IMR-90 (cell line): ENCODE measurements at regions not wholly inside any gene's neighbourhood (a gene's known extent, or its start where the extent isn't known, plus 50 kb on each side); places are given as distances from the start of the nearest gene placed in this dataset.

Experiments
- ATAC-seq: fragments of 200-7000 bp; cut with Tn5 transposase; 2 replicates; pipeline ENCODE4 v1.9.1; 2020; ENCODE audit warnings: low read depth, mild to moderate bottlenecking, moderate library complexity
- BruUV-seq: library from RNA; stranded (reverse); fragments of 400-500 nt; replicated peaks from 2 replicates; lab custom pipeline; 2021; lab: Mats Ljungman, UMichigan
- CTCF ChIA-PET: fragments of 300-600 bp; formaldehyde crosslinking; extraction: SDS; loops from one replicate; lab custom pipeline; 2021; ENCODE audit warnings: antibody characterized with exemption; lab: Yijun Ruan, JAX
- POLR2A ChIA-PET: fragments of 300-600 bp; sonication (Branson Sonifier 250); formaldehyde crosslinking; loops from one replicate; lab custom pipeline; 2022; ENCODE audit warnings: antibody characterized with exemption; ENCODE audit not compliant: unreplicated experiment; lab: Charles Lee
- DNase-seq: peaks from one replicate; pipeline ENCODE4 v3.0.0; 2013
- H2AFZ ChIP-seq: replicated peaks from 2 replicates; pipeline ENCODE3; 2013; ENCODE audit warnings: low read length, mild to moderate bottlenecking; ENCODE audit not compliant: poor library complexity
- H2AK5ac ChIP-seq: 2 replicates; pipeline ENCODE4 v1.6.1; 2013; ENCODE audit warnings: low read depth, low read length, inconsistent platforms
- H2AK9ac ChIP-seq: replicated peaks from 2 replicates; pipeline ENCODE3; 2013; ENCODE audit warnings: mild to moderate bottlenecking, low read depth, low read length, moderate library complexity; ENCODE audit not compliant: poor library complexity
- H2BK120ac ChIP-seq: 2 replicates; pipeline ENCODE4 v1.6.1; 2013; ENCODE audit warnings: low read depth, low read length, inconsistent platforms
- H2BK15ac ChIP-seq: 3 replicates; pipeline ENCODE4 v1.6.1; 2013; ENCODE audit warnings: low read depth, low read length, inconsistent platforms
- H2BK20ac ChIP-seq: 2 replicates; pipeline ENCODE4 v1.6.1; 2013; ENCODE audit warnings: low read depth, mild to moderate bottlenecking, inconsistent platforms, low read length, moderate library complexity
- H2BK5ac ChIP-seq: 2 replicates; pipeline ENCODE4 v1.6.1; 2013; ENCODE audit warnings: mild to moderate bottlenecking, low read depth, low read length, inconsistent platforms; ENCODE audit not compliant: poor library complexity, severe bottlenecking
- H3K14ac ChIP-seq: replicated peaks from 2 replicates; pipeline ENCODE4 v1.6.1; 2013; ENCODE audit warnings: low read depth, low read length, inconsistent platforms
- H3K18ac ChIP-seq: 2 replicates; pipeline ENCODE4 v1.6.1; 2013; ENCODE audit warnings: low read depth, low read length, control low read depth
- H3K23ac ChIP-seq: 2 replicates; pipeline ENCODE4 v1.6.1; 2013; ENCODE audit warnings: low read depth, low read length, inconsistent platforms
- H3K27ac ChIP-seq: 2 replicates; pipeline ENCODE4 v1.5.1; 2013; ENCODE audit warnings: mild to moderate bottlenecking, control low read depth, low read length; ENCODE audit not compliant: insufficient read depth
- H3K27me3 ChIP-seq: 2 replicates; pipeline ENCODE4 v1.6.1; 2013; ENCODE audit warnings: low read length; ENCODE audit not compliant: control insufficient read depth, insufficient read depth
- H3K36me3 ChIP-seq: 2 replicates; pipeline ENCODE4 v1.6.1; 2013; ENCODE audit warnings: low read length, mixed read lengths; ENCODE audit not compliant: control insufficient read depth, insufficient read depth
- H3K4ac ChIP-seq: 2 replicates; pipeline ENCODE4 v1.6.1; 2013; ENCODE audit warnings: low read depth, low read length, inconsistent platforms
- H3K4me1 ChIP-seq: 2 replicates; pipeline ENCODE4 v1.6.1; 2013; ENCODE audit warnings: low read length, mixed read lengths; ENCODE audit not compliant: control insufficient read depth, insufficient read depth
- H3K4me2 ChIP-seq: 2 replicates; pipeline ENCODE4 v1.6.1; 2013; ENCODE audit warnings: low read depth, mild to moderate bottlenecking, control low read depth, low read length, moderate library complexity
- H3K4me3 ChIP-seq: 2 replicates; pipeline ENCODE4 v1.5.1; 2013; ENCODE audit warnings: low read depth, mild to moderate bottlenecking, control low read depth, low read length, moderate library complexity; ENCODE audit not compliant: insufficient read depth
- H3K56ac ChIP-seq: 2 replicates; pipeline ENCODE4 v1.6.1; 2013; ENCODE audit warnings: low read length, inconsistent platforms; ENCODE audit not compliant: insufficient read depth; ENCODE audit errors: extremely low read depth
- H3K79me1 ChIP-seq, 2 experiments: 2 replicates each; pipeline ENCODE4 v1.6.1; 2013; ENCODE audit warnings: low read length in 2 of 2, inconsistent platforms in 1 of 2, low read depth in 1 of 2
- H3K9ac ChIP-seq: 2 replicates; pipeline ENCODE4 v1.6.1; 2013; ENCODE audit warnings: low read depth, low read length, control low read depth
- H3K9me1 ChIP-seq: 2 replicates; pipeline ENCODE4 v1.6.1; 2013; ENCODE audit warnings: low read length, inconsistent platforms; ENCODE audit not compliant: insufficient read depth
- H3K9me3 ChIP-seq: 2 replicates; pipeline ENCODE4 v1.6.1; 2013; ENCODE audit warnings: low read length; ENCODE audit not compliant: control insufficient read depth, insufficient read depth
- H4K20me1 ChIP-seq: 2 replicates; pipeline ENCODE4 v1.6.1; 2013; ENCODE audit warnings: low read length, inconsistent platforms; ENCODE audit not compliant: insufficient read depth
- H4K5ac ChIP-seq: 2 replicates; pipeline ENCODE4 v1.6.1; 2013; ENCODE audit warnings: mild to moderate bottlenecking, low read depth, low read length, control low read depth
- H4K8ac ChIP-seq, 2 experiments: 2 replicates each; pipeline ENCODE4 v1.6.1; 2013; ENCODE audit warnings: low read depth in 2 of 2, low read length in 2 of 2, control low read depth in 1 of 2, inconsistent platforms in 1 of 2
- H4K91ac ChIP-seq: 2 replicates; pipeline ENCODE4 v1.6.1; 2013; ENCODE audit warnings: low read depth, low read length, inconsistent platforms; ENCODE audit not compliant: insufficient read depth
- BHLHE40 ChIP-seq: fragments of 150-350 bp; IDR thresholded peaks from 2 replicates; pipeline ENCODE4 v1.6.1; 2016; ENCODE audit warnings: mild to moderate bottlenecking, low read depth, low read length
- CEBPB ChIP-seq: IDR thresholded peaks from 2 replicates; pipeline ENCODE4 v1.6.1; 2012; ENCODE audit warnings: low read depth, low read length, improper control_type of control experiment
- CHD1 ChIP-seq: IDR thresholded peaks from 2 replicates; pipeline ENCODE4 v1.6.1; 2012; ENCODE audit warnings: low read depth, low read length, improper control_type of control experiment
- CTCF ChIP-seq: conservative IDR thresholded peaks from 2 replicates; pipeline ENCODE4 v1.5.1; 2012; ENCODE audit warnings: mild to moderate bottlenecking, low read depth, low read length, improper control_type of control experiment
- FOS ChIP-seq: fragments of 150-350 bp; IDR thresholded peaks from 2 replicates; pipeline ENCODE4 v1.6.1; 2016; ENCODE audit warnings: low read depth, low read length
- MAFK ChIP-seq: IDR thresholded peaks from 2 replicates; pipeline ENCODE4 v1.6.1; 2012; ENCODE audit warnings: low read depth, low read length, improper control_type of control experiment
- MAZ ChIP-seq: IDR thresholded peaks from 2 replicates; pipeline ENCODE4 v1.6.1; 2012; ENCODE audit warnings: low read depth, mild to moderate bottlenecking, low read length, improper control_type of control experiment, moderate library complexity, borderline replicate concordance
- MXI1 ChIP-seq: IDR thresholded peaks from 2 replicates; pipeline ENCODE4 v1.6.1; 2012; ENCODE audit warnings: low read depth, mild to moderate bottlenecking, low read length, moderate library complexity, borderline replicate concordance
- NFE2L2 ChIP-seq: fragments of 150-350 bp; IDR thresholded peaks from 2 replicates; pipeline ENCODE4 v1.6.1; 2016; ENCODE audit warnings: low read depth, mild to moderate bottlenecking, low read length
- POLR2A ChIP-seq: IDR thresholded peaks from 2 replicates; pipeline ENCODE4 v1.6.1; 2012; ENCODE audit warnings: mild to moderate bottlenecking, low read depth, low read length
- RAD21 ChIP-seq: IDR thresholded peaks from 2 replicates; pipeline ENCODE4 v1.6.1; 2012; ENCODE audit warnings: low read length, improper control_type of control experiment
- RCOR1 ChIP-seq: IDR thresholded peaks from 2 replicates; pipeline ENCODE4 v1.6.1; 2012; ENCODE audit warnings: mild to moderate bottlenecking, low read length, improper control_type of control experiment; ENCODE audit not compliant: insufficient replicate concordance
- RFX5 ChIP-seq: IDR thresholded peaks from 2 replicates; pipeline ENCODE4 v1.8.0; 2012; ENCODE audit warnings: low read depth, mild to moderate bottlenecking, low read length, moderate library complexity
- SMC3 ChIP-seq: fragments of 150-350 bp; IDR thresholded peaks from 2 replicates; pipeline ENCODE4 v1.6.1; 2016; ENCODE audit warnings: low read depth, mild to moderate bottlenecking, antibody characterized with exemption, low read length, moderate library complexity
- WGBS, 2 experiments: methylation state at CpG; one replicate each; pipeline versions ENCODE4 v1.1.5 to v1.1.7; 2013; ENCODE audit warnings: missing lambda C conversion rate in 2 of 2; ENCODE audit not compliant: insufficient read length in 1 of 2; ENCODE audit errors: extremely low coverage in 2 of 2; 5-methylcytosine and 5-hydroxymethylcytosine counted together
- dilution Hi-C: fragments of 300-500 bp; cut with HindIII; formaldehyde crosslinking; loops from one replicate; pipeline ENCODE4 v1.14.3; 2018; ENCODE audit warnings: low sequenced_read_pairs; ENCODE audit not compliant: unreplicated experiment
- in situ Hi-C: fragments of 300-500 bp; cut with MboI; formaldehyde crosslinking; loops from 3 replicates; pipeline ENCODE4 v1.14.3; 2019; ENCODE audit warnings: low sequenced_read_pairs, inconsistent platforms, mixed read lengths
- intact Hi-C: fragments of 100-400 bp; cut with micrococcal nuclease; formaldehyde crosslinking; loops from 2 replicates; pipeline ENCODE4 v1.10.0; 2022
- TF ChIP-seq, protein P1 (sequence below): fragments of 150-350 bp; IDR thresholded peaks from 2 replicates; pipeline ENCODE4 v1.6.1; 2017; ENCODE audit warnings: mild to moderate bottlenecking, antibody characterized with exemption, low read length, low read depth
- TF ChIP-seq, protein P2 (sequence below): fragments of 150-350 bp; IDR thresholded peaks from 2 replicates; pipeline ENCODE4 v1.6.1; 2016; ENCODE audit warnings: low read depth, mild to moderate bottlenecking, low read length, moderate library complexity, borderline replicate concordance

DNA sequence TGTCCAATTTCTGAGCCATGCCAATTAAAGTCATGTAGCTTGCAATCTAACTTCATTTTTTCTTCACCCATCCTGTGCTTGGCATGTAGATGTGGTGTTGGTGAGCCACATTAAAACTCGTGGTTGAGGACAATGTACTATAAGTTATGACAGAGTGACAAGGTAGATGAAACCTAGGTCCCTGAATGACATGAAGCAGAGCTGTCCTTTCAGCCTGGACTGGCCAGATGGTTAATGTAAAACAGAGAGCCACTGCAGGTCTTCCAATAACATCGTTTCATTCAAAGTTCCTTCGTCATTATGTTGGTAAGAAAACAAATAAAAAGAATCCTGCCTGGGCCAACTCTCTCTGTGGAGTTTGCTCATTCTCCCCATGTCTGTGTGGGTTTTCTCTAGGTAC lies 856.5 kb upstream of the SEMA6A start:
- in situ Hi-C loops (no loop called here), dilution Hi-C loops (no loop called here), intact Hi-C loops (no loop called here)
- H3K4ac ChIP-seq: no peak overlapping the region
- POLR2A ChIA-PET: no interaction called here
- TF ChIP-seq MAFK: no peak
- no peak for TF ChIP-seq CTCF
- TF ChIP-seq, protein P1, sequence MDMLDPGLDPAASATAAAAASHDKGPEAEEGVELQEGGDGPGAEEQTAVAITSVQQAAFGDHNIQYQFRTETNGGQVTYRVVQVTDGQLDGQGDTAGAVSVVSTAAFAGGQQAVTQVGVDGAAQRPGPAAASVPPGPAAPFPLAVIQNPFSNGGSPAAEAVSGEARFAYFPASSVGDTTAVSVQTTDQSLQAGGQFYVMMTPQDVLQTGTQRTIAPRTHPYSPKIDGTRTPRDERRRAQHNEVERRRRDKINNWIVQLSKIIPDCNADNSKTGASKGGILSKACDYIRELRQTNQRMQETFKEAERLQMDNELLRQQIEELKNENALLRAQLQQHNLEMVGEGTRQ: no peak
- no peak for TF ChIP-seq CEBPB
- no peak for TF ChIP-seq MAZ
- TF ChIP-seq RCOR1: no peak
- no peak for TF ChIP-seq RAD21
- no peak for TF ChIP-seq NFE2L2
- no peak for TF ChIP-seq FOS
- no peak for TF ChIP-seq SMC3
- no peak for TF ChIP-seq RFX5
- TF ChIP-seq CHD1: no peak
- TF ChIP-seq, protein P2, sequence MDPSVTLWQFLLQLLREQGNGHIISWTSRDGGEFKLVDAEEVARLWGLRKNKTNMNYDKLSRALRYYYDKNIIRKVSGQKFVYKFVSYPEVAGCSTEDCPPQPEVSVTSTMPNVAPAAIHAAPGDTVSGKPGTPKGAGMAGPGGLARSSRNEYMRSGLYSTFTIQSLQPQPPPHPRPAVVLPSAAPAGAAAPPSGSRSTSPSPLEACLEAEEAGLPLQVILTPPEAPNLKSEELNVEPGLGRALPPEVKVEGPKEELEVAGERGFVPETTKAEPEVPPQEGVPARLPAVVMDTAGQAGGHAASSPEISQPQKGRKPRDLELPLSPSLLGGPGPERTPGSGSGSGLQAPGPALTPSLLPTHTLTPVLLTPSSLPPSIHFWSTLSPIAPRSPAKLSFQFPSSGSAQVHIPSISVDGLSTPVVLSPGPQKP: no peak
- TF ChIP-seq POLR2A: no peak
- no peak for TF ChIP-seq BHLHE40
- TF ChIP-seq MXI1: no peak
- H4K8ac ChIP-seq: no peak overlapping the region
- H2AK9ac ChIP-seq: no peak overlapping the region
- no peaks in the 10 kb centered on the region for H4K20me1 ChIP-seq
- H3K56ac ChIP-seq: no peak overlapping the region
- no peak overlapping the region for H2BK20ac ChIP-seq
- H3K27ac ChIP-seq: no peak overlapping the region
- no peak overlapping the region for H2AK5ac ChIP-seq
- H3K9me3 ChIP-seq: peaks cover 3% of the 10 kb centered on the region; the same call in 1 of the 2 replicates
- no CpG with 5 or more reads among the region's 3 CpGs for WGBS, 2 experiments
- H3K9ac ChIP-seq: no peak overlapping the region
- H2BK120ac ChIP-seq: no peak overlapping the region
- no TSS peak for BruUV-seq
- no peak for DNase-seq
- H3K9me1 ChIP-seq: no peaks in the 10 kb centered on the region
- no peaks in the 10 kb centered on the region for H3K27me3 ChIP-seq
- no peak overlapping the region for H3K23ac ChIP-seq
- H3K4me3 ChIP-seq: no peak overlapping the region
- no peak overlapping the region for H3K14ac ChIP-seq
- no peaks in the 10 kb centered on the region for H3K79me1 ChIP-seq
- no peaks in the 10 kb centered on the region for H3K36me3 ChIP-seq
- CTCF ChIA-PET: interaction anchor here (0.7 kb wide), 1 partner anchor 25 kb away, joined by 3 read pairs; no protein-coding TSS in a partner anchor
- H2BK15ac ChIP-seq: no peak overlapping the region
- ATAC-seq: no peak
- no peak overlapping the region for H2AFZ ChIP-seq
- no peak overlapping the region for H3K18ac ChIP-seq
- no peak overlapping the region for H2BK5ac ChIP-seq
- H3K4me2 ChIP-seq: no peak overlapping the region
- no peak overlapping the region for H4K91ac ChIP-seq
- no peaks in the 10 kb centered on the region for H3K4me1 ChIP-seq
- no peak overlapping the region for H4K5ac ChIP-seq
